ENCODE measurements at regions not wholly inside any gene's neighbourhood (a gene's known extent, or its start where the extent isn't known, plus 50 kb on each side); places are given as distances from the start of the nearest gene placed in this dataset.

DNA sequence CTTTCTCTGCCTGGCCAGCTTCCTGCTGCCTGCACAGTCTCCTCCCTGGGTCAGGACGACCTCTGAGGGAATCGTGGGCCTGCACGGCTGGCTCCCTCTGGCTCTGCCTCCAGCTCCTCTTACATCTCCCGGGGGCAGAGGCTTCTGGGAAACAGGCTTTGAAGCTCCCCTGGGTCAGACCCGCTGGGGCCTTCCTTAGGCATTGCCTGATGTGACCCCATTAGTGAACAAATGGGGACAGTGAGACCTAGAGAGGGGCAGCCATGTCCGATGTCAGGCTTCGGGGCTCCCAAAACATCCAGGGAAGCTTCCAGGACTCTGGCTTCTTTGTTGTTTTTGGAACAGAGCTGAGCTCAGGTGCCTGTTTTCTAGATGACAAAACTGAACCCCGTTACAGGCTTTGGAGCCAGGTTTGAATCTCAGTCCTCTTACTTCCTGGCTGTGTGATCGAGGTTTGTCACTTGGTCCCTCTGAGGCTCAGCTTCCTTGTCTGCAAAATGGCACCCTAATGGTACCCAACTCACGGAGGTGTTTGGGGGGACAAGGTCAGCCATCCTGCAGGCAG lies 94.3 kb downstream of the CEBPB start:
- TF ChIP-seq POLR2AphosphoS5 (IDR thresholded peaks at IDR 0.05) (no peak), CTCF (IDR thresholded peaks at IDR 0.05) (no peak)
